AG09319 (cell line): ENCODE measurements at regions not wholly inside any gene's neighbourhood (a gene's known extent, or its start where the extent isn't known, plus 50 kb on each side); places are given as distances from the start of the nearest gene placed in this dataset.

Source experiments
- DNase-seq: peaks from one replicate; pipeline ENCODE4 v3.0.0-alpha.2; 2010; ENCODE audit warnings: low read depth; ENCODE audit errors: extremely low read depth
- TF ChIP-seq, protein P1 (sequence below): IDR thresholded peaks from 2 replicates; pipeline ENCODE4 v1.5.1; 2011; ENCODE audit warnings: low read depth, mild to moderate bottlenecking, inconsistent platforms, low read length, moderate library complexity

- no peak for DNase-seq
Observed at GRCh38 chr3:153038779-153039178, 123.2 kb upstream of the RAP2B start.

GRCh38 chr3:153041181-153041580 is 120.8 kb upstream of the RAP2B start:
- TF ChIP-seq, protein P1, sequence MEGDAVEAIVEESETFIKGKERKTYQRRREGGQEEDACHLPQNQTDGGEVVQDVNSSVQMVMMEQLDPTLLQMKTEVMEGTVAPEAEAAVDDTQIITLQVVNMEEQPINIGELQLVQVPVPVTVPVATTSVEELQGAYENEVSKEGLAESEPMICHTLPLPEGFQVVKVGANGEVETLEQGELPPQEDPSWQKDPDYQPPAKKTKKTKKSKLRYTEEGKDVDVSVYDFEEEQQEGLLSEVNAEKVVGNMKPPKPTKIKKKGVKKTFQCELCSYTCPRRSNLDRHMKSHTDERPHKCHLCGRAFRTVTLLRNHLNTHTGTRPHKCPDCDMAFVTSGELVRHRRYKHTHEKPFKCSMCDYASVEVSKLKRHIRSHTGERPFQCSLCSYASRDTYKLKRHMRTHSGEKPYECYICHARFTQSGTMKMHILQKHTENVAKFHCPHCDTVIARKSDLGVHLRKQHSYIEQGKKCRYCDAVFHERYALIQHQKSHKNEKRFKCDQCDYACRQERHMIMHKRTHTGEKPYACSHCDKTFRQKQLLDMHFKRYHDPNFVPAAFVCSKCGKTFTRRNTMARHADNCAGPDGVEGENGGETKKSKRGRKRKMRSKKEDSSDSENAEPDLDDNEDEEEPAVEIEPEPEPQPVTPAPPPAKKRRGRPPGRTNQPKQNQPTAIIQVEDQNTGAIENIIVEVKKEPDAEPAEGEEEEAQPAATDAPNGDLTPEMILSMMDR, result no peak
- DNase-seq, result no peak

More at GRCh38 chr3:153038779-153039178, 123.2 kb upstream of the RAP2B start:
- TF ChIP-seq, protein P1, result no peak

- TF ChIP-seq, protein P1, result no peak
- DNase-seq, result no peak
Observed at GRCh38 chr3:153042088-153042487, 119.9 kb upstream of the RAP2B start.

DNA sequence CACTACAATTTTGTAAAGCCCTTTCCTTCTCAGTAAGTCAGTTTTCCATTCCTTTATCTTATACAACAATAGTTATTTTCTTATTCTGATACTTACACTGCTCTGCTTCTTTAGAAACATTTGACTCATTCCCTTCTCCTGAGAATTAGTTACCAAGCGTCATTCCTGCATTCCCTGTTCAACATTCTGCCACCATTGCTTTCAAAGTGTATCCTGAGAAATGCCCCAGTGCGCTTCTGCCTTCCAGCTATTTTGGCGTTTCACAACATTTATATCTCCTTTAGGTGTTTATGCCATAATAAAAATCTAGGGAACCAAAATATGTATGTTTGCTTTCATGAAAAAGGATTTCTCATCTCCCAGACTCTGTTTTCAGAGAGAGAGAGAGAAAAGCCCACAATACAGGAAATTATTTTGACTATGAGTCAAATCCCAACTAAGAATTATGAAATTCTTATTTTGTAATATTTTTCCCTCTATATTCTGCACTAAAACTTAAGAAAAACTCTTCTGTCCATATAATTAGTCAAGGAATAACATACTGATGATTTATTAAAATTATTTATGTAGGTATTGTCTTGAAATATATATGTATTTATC is 118.2 kb upstream of the RAP2B start:
- TF ChIP-seq, protein P1, result no peak
- DNase-seq, result no peak

GRCh38 chr3:153045150-153045549 is 116.9 kb upstream of the RAP2B start:
- TF ChIP-seq, protein P1, result no peak
- DNase-seq, result no peak

DNA sequence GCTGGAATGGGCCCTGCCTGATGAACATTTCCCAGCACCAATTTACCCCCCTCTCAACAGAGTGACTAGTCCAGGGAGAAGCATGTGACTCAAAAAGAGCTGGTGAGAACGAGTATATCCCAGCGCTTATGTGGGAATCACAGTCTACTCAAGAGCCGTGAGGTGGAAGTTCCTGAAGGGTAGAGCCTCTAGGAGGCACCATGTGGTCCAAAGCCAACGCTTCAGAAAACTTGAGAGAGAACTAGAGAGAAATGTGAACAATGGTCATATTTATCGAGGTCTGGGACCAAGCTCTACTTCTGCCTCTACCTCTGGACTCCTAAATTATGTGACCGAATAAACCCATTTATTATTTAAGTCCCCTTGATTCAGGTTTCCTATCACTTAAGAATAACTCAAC is 111.0 kb upstream of the RAP2B start:
- no peak for DNase-seq
- TF ChIP-seq, protein P1, result no peak

DNA sequence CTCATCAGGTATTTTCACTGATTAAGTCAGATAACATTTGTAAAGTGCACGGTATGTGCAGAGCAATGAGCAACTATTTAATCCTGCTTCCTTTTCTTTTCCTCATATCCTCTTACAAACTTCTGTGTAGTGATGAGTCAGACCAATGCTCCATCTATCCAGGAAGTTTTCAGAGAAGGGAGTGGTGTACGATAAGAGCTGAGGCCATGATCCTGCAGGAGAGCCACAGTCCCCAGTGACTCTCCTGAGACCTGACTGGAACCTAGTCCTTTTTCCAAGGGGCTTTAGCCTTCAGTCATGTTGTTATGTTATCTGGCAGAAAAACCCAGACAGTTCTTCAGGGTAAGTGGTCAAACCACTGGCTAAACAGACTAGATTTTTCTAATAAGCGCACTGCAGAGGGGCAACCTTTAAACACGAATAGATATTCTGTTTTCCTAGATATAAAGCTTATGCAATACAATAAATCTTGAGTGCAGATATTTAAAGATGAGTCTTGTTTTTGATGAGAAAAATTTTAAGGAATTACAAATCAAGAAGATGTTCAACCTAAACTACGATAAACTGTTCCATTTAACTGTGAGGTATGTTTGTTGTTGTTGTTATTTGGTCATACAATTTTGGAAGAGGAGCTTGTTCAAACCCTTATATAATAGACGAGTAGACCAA is 110.5 kb upstream of the RAP2B start:
- TF ChIP-seq, protein P1, result no peak
- DNase-seq, result no peak
